Coronary artery (tissue), 2 donors: ENCODE measurements at regions not wholly inside any gene's neighbourhood (a gene's known extent, or its start where the extent isn't known, plus 50 kb on each side); places are given as distances from the start of the nearest gene placed in this dataset.
"Not testable (repeated sequence)": the region's sequence is repeated elsewhere in the genome, so short reads cannot be mapped to it uniquely, and the experiment has no call there.

Source experiments
- DNase-seq: peaks from one replicate; pipeline ENCODE4 v3.0.0-alpha.2; 2017; ENCODE audit warnings: low spot score
- H3K27ac ChIP-seq, 2 donors: fragments of 200-600 bp; sonication (generic); one replicate each; pipeline ENCODE4 v1.5.1; 2016 to 2019
- H3K4me3 ChIP-seq: fragments of 200-600 bp; sonication (generic); 2 replicates; pipeline ENCODE4 v1.5.1; 2016; ENCODE audit warnings: mild to moderate bottlenecking, moderate library complexity
- CTCF ChIP-seq: fragments of 200-600 bp; sonication (generic); IDR thresholded peaks from one replicate; pipeline ENCODE4 v1.5.1; 2019; ENCODE audit warnings: antibody characterized with exemption

GRCh38 chr2:59171019-59171418 lies 929.9 kb upstream of the FANCL start:
- no peak overlapping the region for H3K4me3 ChIP-seq
- no peak for DNase-seq
- no peak overlapping the region for H3K27ac ChIP-seq
- no peak for TF ChIP-seq CTCF

- DNase-seq, result no peak
- no peak overlapping the region for H3K27ac ChIP-seq
- no peak for TF ChIP-seq CTCF
- no peak overlapping the region for H3K4me3 ChIP-seq
These were observed 927.6 kb upstream of the FANCL start for GRCh38 chr2:59168766-59169165.

- DNase-seq, result no peak
- Histone ChIP-seq H3K27ac (no peak overlapping the region), H3K4me3 (no peak overlapping the region)
- no peak for TF ChIP-seq CTCF
These were observed 926.4 kb upstream of the FANCL start for GRCh38 chr2:59167514-59167913.

GRCh38 chr2:59157908-59158307 lies 916.8 kb upstream of the FANCL start:
- H3K27ac ChIP-seq, DNase-seq, H3K4me3 ChIP-seq: not testable (repeated sequence)

GRCh38 chr2:59151805-59152204 lies 910.7 kb upstream of the FANCL start:
- no peak for DNase-seq
- Histone ChIP-seq H3K4me3 (no peak overlapping the region), H3K27ac (no peak overlapping the region)
- TF ChIP-seq CTCF, result no peak

GRCh38 chr2:59150217-59150849 lies 909.2 kb upstream of the FANCL start:
- DNase-seq, result no peak
- Histone ChIP-seq H3K4me3 (no peak overlapping the region), H3K27ac (no peak overlapping the region)
- TF ChIP-seq CTCF, result no peak

- Histone ChIP-seq H3K4me3 (no peak overlapping the region), H3K27ac (no peak overlapping the region)
- no peak for DNase-seq
- TF ChIP-seq CTCF, result no peak
These were observed 908.1 kb upstream of the FANCL start for GRCh38 chr2:59149271-59149670.

- H3K27ac ChIP-seq, result no peak overlapping the region
- no peak for TF ChIP-seq CTCF
- no peak for DNase-seq
- H3K4me3 ChIP-seq, result no peak overlapping the region
These were observed 871.1 kb upstream of the FANCL start for GRCh38 chr2:59112258-59112657.
